GM19035 (cell line): ENCODE measurements at regions not wholly inside any gene's neighbourhood (a gene's known extent, or its start where the extent isn't known, plus 50 kb on each side); places are given as distances from the start of the nearest gene placed in this dataset.
"Not testable (repeated sequence)": the region's sequence is repeated elsewhere in the genome, so short reads cannot be mapped to it uniquely, and the experiment has no call there.

ENCODE experiments used
- ATAC-seq: cut with Tn5 transposase; IDR thresholded peaks from one replicate; pipeline ENCODE4 v1.9.1; 2021; ENCODE audit not compliant: unreplicated experiment

- ATAC-seq: no peak
Measured at GRCh38 chr9:96157675-96158074, 144.3 kb downstream of the HSD17B3 start.

- no peak for ATAC-seq
Measured at GRCh38 chr9:96156171-96156974, 145.6 kb downstream of the HSD17B3 start.

GRCh38 chr9:96154081-96154480, 147.9 kb downstream of the HSD17B3 start:
- ATAC-seq: no peak

GRCh38 chr9:96152550-96152949, 149.4 kb downstream of the HSD17B3 start:
- no peak for ATAC-seq

GRCh38 chr9:96150324-96151227, 151.4 kb downstream of the HSD17B3 start:
- peak; percentile 89 for ATAC-seq

- ATAC-seq: peak; percentile 52
Measured at GRCh38 chr9:96149533-96150280, 152.3 kb downstream of the HSD17B3 start.

- ATAC-seq: no peak
Measured at GRCh38 chr9:96148634-96149532, 153.1 kb downstream of the HSD17B3 start.

GRCh38 chr9:96147029-96147428, 154.9 kb downstream of the HSD17B3 start:
- not testable (repeated sequence) for ATAC-seq

GRCh38 chr9:96141666-96142065, 160.3 kb downstream of the HSD17B3 start:
- no peak for ATAC-seq

- ATAC-seq: no peak
Measured at GRCh38 chr9:96141128-96141474, 160.9 kb downstream of the HSD17B3 start.

GRCh38 chr9:96140296-96141127, 161.5 kb downstream of the HSD17B3 start:
- no peak for ATAC-seq

- ATAC-seq: no peak
Measured at GRCh38 chr9:96139592-96140295, 162.2 kb downstream of the HSD17B3 start.

- ATAC-seq: no peak
Measured at GRCh38 chr9:96138616-96139015, 163.4 kb downstream of the HSD17B3 start.

GRCh38 chr9:96137671-96138429, 164.1 kb downstream of the HSD17B3 start:
- ATAC-seq: peak; percentile 42

GRCh38 chr9:96136992-96137670, 164.8 kb downstream of the HSD17B3 start:
- ATAC-seq: peak; percentile 94

- no peak for ATAC-seq
Measured at GRCh38 chr9:96135753-96136290, 166.2 kb downstream of the HSD17B3 start.

- no peak for ATAC-seq
Measured at GRCh38 chr9:96135076-96135752, 166.8 kb downstream of the HSD17B3 start.
